ENCODE measurements at regions not wholly inside any gene's neighbourhood (a gene's known extent, or its start where the extent isn't known, plus 50 kb on each side); places are given as distances from the start of the nearest gene placed in this dataset.

DNA sequence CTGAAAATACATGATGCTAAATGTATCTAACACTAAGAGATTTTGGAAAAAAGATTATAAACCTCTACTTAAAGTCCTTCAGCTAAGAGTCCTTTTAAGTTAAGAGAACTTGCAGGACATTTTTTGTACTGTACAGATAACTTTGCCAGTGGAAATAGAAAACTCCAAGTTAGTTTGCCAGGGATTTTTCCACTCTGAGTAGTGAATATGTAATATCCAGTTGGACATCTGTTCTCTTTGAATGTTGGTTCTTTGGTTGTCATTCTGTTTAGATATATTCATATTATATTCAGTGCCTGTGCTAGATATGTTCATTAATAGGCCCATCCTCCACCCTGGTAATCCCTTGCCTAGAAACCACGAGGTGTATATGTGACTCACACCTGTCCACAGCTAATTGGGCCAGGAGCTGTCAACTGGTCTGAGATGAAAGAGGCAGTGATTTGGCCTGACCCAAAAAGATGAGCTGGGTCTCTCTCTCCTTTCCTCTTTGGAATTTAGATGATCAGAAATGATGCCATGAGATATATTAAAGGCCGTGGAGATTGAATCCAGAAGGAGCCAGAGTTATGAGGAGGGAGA lies 261.0 kb upstream of the LRIG3 start:
- H2BK5ac ChIP-seq (ENCODE audit: low read depth, low read length, poor library complexity) = no peak overlapping the region
- H2BK120ac ChIP-seq (ENCODE audit: insufficient read depth, low read length, poor library complexity) = no peak overlapping the region
- no peak overlapping the region for H2BK12ac ChIP-seq (ENCODE audit: low read length)
- no peak overlapping the region for H3K9ac ChIP-seq (ENCODE audit: low read length)
- WGBS (ENCODE audit: extremely low coverage, insufficient coverage, insufficient read length) = no CpG with 5 or more reads among the region's 2 CpGs
- no peak overlapping the region for H3K4me3 ChIP-seq (ENCODE audit: low read depth, low read length)
- H2AK5ac ChIP-seq (ENCODE audit: low read length) = no peak overlapping the region
- H3K4me1 ChIP-seq (ENCODE audit: control insufficient read depth in 1 of 2, insufficient read depth in 2 of 2, low read length in 2 of 2) = no peaks in the 10 kb centered on the region
- H2AFZ ChIP-seq (ENCODE audit: insufficient read depth, low read length, poor library complexity) = no peak overlapping the region
- no peak for DNase-seq
- H3K79me2 ChIP-seq (ENCODE audit: control insufficient read depth, insufficient read depth, low read length, poor library complexity) = no peaks in the 10 kb centered on the region
- H3K79me1 ChIP-seq (ENCODE audit: low read length) = no peaks in the 10 kb centered on the region
- no peaks in the 10 kb centered on the region for H3K27me3 ChIP-seq (ENCODE audit: insufficient read depth, low read length)
- H3K18ac ChIP-seq (ENCODE audit: low read length) = no peak overlapping the region
- H3K9me3 ChIP-seq (ENCODE audit: insufficient read depth, low read depth, low read length) = peaks cover 2% of the 10 kb centered on the region
- H3K36me3 ChIP-seq (ENCODE audit: control insufficient read depth in 1 of 2, insufficient read depth in 2 of 2, low read length in 2 of 2) = no peaks in the 10 kb centered on the region
- H3K4ac ChIP-seq (ENCODE audit: low read depth, low read length) = no peak overlapping the region
- H3K27ac ChIP-seq (ENCODE audit: low read depth, low read length) = no peak overlapping the region
- no peak overlapping the region for H3K23ac ChIP-seq (ENCODE audit: low read length)
- H3K14ac ChIP-seq (ENCODE audit: low read length) = no peak overlapping the region
- H4K8ac ChIP-seq (ENCODE audit: low read depth, low read length) = no peak overlapping the region
- H4K91ac ChIP-seq (ENCODE audit: low read depth, low read length) = no peak overlapping the region
- H3K4me2 ChIP-seq (ENCODE audit: low read length) = no peak overlapping the region
- H4K12ac ChIP-seq (ENCODE audit: low read depth, low read length) = no peak overlapping the region

DNA sequence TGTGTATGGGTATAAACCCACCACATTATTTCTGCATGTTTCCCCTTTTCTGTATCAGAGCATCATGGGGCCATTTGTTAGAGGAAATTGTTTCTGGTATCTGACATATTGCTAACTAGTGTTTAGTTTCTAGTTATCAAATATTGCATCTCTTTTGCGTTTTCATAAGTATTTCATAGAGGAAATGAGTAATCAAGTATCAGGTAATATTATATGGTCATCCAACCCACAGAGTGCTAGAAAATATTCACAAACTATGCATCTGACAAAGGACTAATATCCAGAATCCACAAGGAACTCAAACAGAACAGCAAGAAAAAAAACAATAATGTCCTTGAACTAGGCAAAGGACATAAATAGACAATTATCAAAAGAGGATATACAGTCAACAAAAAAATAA lies 258.9 kb upstream of the LRIG3 start:
- H2BK5ac ChIP-seq (ENCODE audit: low read depth, low read length, poor library complexity) = no peak overlapping the region
- WGBS (ENCODE audit: extremely low coverage, insufficient coverage, insufficient read length) = no CpG with 5 or more reads among the region's 1 CpG
- H3K27ac ChIP-seq (ENCODE audit: low read depth, low read length) = no peak overlapping the region

GRCh38 chr12:59173695-59174094 lies 253.4 kb upstream of the LRIG3 start:
- H3K79me2 ChIP-seq (ENCODE audit: control insufficient read depth, insufficient read depth, low read length, poor library complexity) = no peaks in the 10 kb centered on the region
- H2BK12ac ChIP-seq (ENCODE audit: low read length) = no peak overlapping the region
- no peak overlapping the region for H3K27ac ChIP-seq (ENCODE audit: low read depth, low read length)
- H3K4me3 ChIP-seq (ENCODE audit: low read depth, low read length) = no peak overlapping the region
- no peak overlapping the region for H4K12ac ChIP-seq (ENCODE audit: low read depth, low read length)
- no peaks in the 10 kb centered on the region for H3K36me3 ChIP-seq (ENCODE audit: control insufficient read depth in 1 of 2, insufficient read depth in 2 of 2, low read length in 2 of 2)
- no peaks in the 10 kb centered on the region for H3K4me1 ChIP-seq (ENCODE audit: control insufficient read depth in 1 of 2, insufficient read depth in 2 of 2, low read length in 2 of 2)
- H3K4ac ChIP-seq (ENCODE audit: low read depth, low read length) = no peak overlapping the region
- H2AK5ac ChIP-seq (ENCODE audit: low read length) = no peak overlapping the region
- no peak overlapping the region for H3K9ac ChIP-seq (ENCODE audit: low read length)
- H3K23ac ChIP-seq (ENCODE audit: low read length) = no peak overlapping the region
- H2BK5ac ChIP-seq (ENCODE audit: low read depth, low read length, poor library complexity) = no peak overlapping the region
- no peaks in the 10 kb centered on the region for H3K27me3 ChIP-seq (ENCODE audit: insufficient read depth, low read length)
- H3K4me2 ChIP-seq (ENCODE audit: low read length) = no peak overlapping the region
- DNase-seq = no peak
- H3K79me1 ChIP-seq (ENCODE audit: low read length) = no peaks in the 10 kb centered on the region
- no peak overlapping the region for H4K8ac ChIP-seq (ENCODE audit: low read depth, low read length)
- H3K18ac ChIP-seq (ENCODE audit: low read length) = no peak overlapping the region
- no peak overlapping the region for H4K91ac ChIP-seq (ENCODE audit: low read depth, low read length)
- H3K9me3 ChIP-seq (ENCODE audit: insufficient read depth, low read depth, low read length) = peaks cover 2% of the 10 kb centered on the region
- H2AFZ ChIP-seq (ENCODE audit: insufficient read depth, low read length, poor library complexity) = no peak overlapping the region
- WGBS (ENCODE audit: extremely low coverage, insufficient coverage, insufficient read length) = no CpG with 5 or more reads among the region's 4 CpGs
- H3K14ac ChIP-seq (ENCODE audit: low read length) = no peak overlapping the region
- no peak overlapping the region for H2BK120ac ChIP-seq (ENCODE audit: insufficient read depth, low read length, poor library complexity)

More for the DNA sequence above, 258.9 kb upstream of the LRIG3 start:
- H3K36me3 ChIP-seq (ENCODE audit: control insufficient read depth in 1 of 2, insufficient read depth in 2 of 2, low read length in 2 of 2) = no peaks in the 10 kb centered on the region
- H3K4me3 ChIP-seq (ENCODE audit: low read depth, low read length) = no peak overlapping the region
- no peak overlapping the region for H3K14ac ChIP-seq (ENCODE audit: low read length)
- no peak overlapping the region for H2AK5ac ChIP-seq (ENCODE audit: low read length)
- H3K9me3 ChIP-seq (ENCODE audit: insufficient read depth, low read depth, low read length) = peaks cover 2% of the 10 kb centered on the region
- H3K9ac ChIP-seq (ENCODE audit: low read length) = no peak overlapping the region
- no peak overlapping the region for H4K12ac ChIP-seq (ENCODE audit: low read depth, low read length)
- no peaks in the 10 kb centered on the region for H3K4me1 ChIP-seq (ENCODE audit: control insufficient read depth in 1 of 2, insufficient read depth in 2 of 2, low read length in 2 of 2)
- H4K8ac ChIP-seq (ENCODE audit: low read depth, low read length) = no peak overlapping the region
- H3K27me3 ChIP-seq (ENCODE audit: insufficient read depth, low read length) = no peaks in the 10 kb centered on the region
- H4K91ac ChIP-seq (ENCODE audit: low read depth, low read length) = no peak overlapping the region
- H2BK12ac ChIP-seq (ENCODE audit: low read length) = no peak overlapping the region
- H3K4ac ChIP-seq (ENCODE audit: low read depth, low read length) = no peak overlapping the region
- H3K23ac ChIP-seq (ENCODE audit: low read length) = no peak overlapping the region
- no peaks in the 10 kb centered on the region for H3K79me1 ChIP-seq (ENCODE audit: low read length)
- no peak overlapping the region for H3K4me2 ChIP-seq (ENCODE audit: low read length)
- H3K18ac ChIP-seq (ENCODE audit: low read length) = no peak overlapping the region
- no peak overlapping the region for H2AFZ ChIP-seq (ENCODE audit: insufficient read depth, low read length, poor library complexity)
- no peaks in the 10 kb centered on the region for H3K79me2 ChIP-seq (ENCODE audit: control insufficient read depth, insufficient read depth, low read length, poor library complexity)
- H2BK120ac ChIP-seq (ENCODE audit: insufficient read depth, low read length, poor library complexity) = no peak overlapping the region
- no peak for DNase-seq

- Histone ChIP-seq H3K14ac (ENCODE audit: low read length) (no peak overlapping the region), H3K4me3 (ENCODE audit: low read depth, low read length) (no peak overlapping the region), H4K12ac (ENCODE audit: low read depth, low read length) (no peak overlapping the region), H3K79me2 (ENCODE audit: control insufficient read depth, insufficient read depth, low read length, poor library complexity) (no peaks in the 10 kb centered on the region), H3K18ac (ENCODE audit: low read length) (no peak overlapping the region), H3K4me1 (ENCODE audit: control insufficient read depth in 1 of 2, insufficient read depth in 2 of 2, low read length in 2 of 2) (no peaks in the 10 kb centered on the region), H3K27me3 (ENCODE audit: insufficient read depth, low read length) (no peaks in the 10 kb centered on the region), H2BK5ac (ENCODE audit: low read depth, low read length, poor library complexity) (no peak overlapping the region), H3K4me2 (ENCODE audit: low read length) (no peak overlapping the region), H4K8ac (ENCODE audit: low read depth, low read length) (no peak overlapping the region), H3K79me1 (ENCODE audit: low read length) (no peaks in the 10 kb centered on the region), H3K23ac (ENCODE audit: low read length) (no peak overlapping the region), H2BK12ac (ENCODE audit: low read length) (no peak overlapping the region), H3K4ac (ENCODE audit: low read depth, low read length) (no peak overlapping the region), H3K9ac (ENCODE audit: low read length) (no peak overlapping the region), H2BK120ac (ENCODE audit: insufficient read depth, low read length, poor library complexity) (no peak overlapping the region), H2AFZ (ENCODE audit: insufficient read depth, low read length, poor library complexity) (no peak overlapping the region), H3K27ac (ENCODE audit: low read depth, low read length) (no peak overlapping the region), H3K9me3 (ENCODE audit: insufficient read depth, low read depth, low read length) (no peaks in the 10 kb centered on the region), H2AK5ac (ENCODE audit: low read length) (no peak overlapping the region), H4K91ac (ENCODE audit: low read depth, low read length) (no peak overlapping the region), H3K36me3 (ENCODE audit: control insufficient read depth in 1 of 2, insufficient read depth in 2 of 2, low read length in 2 of 2) (no peaks in the 10 kb centered on the region)
- no CpG with 5 or more reads among the region's 2 CpGs for WGBS (ENCODE audit: extremely low coverage, insufficient coverage, insufficient read length)
- no peak for DNase-seq
These were observed 248.3 kb upstream of the LRIG3 start for GRCh38 chr12:59168647-59169046.

All from trophoblast cell (in vitro differentiated cells and primary cell).